ENCODE measurements at regions not wholly inside any gene's neighbourhood (a gene's known extent, or its start where the extent isn't known, plus 50 kb on each side); places are given as distances from the start of the nearest gene placed in this dataset.

DNA sequence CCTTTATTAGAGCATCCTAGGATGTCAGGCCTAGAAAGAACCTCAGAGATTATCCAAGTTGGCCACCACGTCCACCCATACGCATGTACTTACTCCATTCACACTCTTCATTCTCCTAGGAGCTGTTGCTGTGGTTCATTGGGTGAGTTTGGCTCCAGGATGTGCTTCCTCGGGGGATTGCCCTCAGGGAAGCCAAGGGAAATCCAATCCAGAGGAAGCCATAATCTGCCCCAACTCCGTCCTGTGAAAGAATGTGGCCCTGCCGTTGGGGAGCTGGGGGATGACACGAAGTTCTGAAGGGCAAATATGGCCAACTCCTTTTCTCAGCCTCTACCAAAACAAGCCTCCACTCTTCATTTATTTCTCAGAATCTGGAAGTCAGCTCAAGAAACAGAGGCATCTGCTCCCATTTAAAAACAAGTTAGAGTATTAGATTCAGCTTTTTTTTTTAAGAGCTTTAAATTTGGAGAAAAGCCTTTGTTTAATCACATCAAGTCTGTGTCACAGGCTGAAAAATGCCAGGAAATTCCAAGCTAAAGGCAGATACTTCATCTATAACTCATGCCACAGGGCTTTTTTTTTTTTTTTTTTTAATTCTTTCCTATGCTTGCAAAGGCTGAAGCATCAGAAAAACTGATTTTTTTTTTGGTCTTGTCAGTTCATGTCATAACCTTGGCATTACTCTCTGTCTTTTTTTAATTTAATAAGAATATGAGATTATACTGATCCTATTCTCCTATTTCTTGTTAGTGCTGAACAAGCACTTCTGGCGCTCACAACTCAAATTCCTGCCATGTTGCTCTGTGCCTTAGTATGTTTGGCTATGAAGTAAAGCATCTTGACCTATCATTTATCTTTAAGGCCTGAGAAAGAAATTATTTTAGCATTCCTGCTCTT, 480.9 kb upstream of the MARCKS start:
- H3K4me3 ChIP-seq = peak overlapping the region; percentile 30
- peak overlapping the region; percentile 35; the same call in 1 of the 2 replicates for H3K27ac ChIP-seq
- H3K36me3 ChIP-seq (ENCODE audit: insufficient read depth, low read length) = no peaks in the 10 kb centered on the region

DNA sequence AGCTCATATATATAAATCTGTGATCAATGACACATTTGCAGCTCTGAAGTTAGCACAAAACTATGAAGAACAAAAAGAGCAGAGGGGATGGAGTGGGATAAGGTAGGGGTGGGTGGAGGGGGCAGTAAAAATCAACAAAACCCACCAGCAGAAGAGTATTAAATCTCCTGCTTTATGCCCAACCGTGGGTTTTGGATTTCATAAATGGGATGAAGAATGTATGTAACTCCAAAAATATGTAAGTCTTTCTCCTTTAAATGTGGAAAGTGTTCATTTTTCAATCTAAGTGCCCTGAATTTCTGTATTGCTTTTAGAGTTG, 480.3 kb upstream of the MARCKS start:
- peak overlapping the region; percentile 30; the same call in 1 of the 2 replicates for H3K4me3 ChIP-seq
- H3K27ac ChIP-seq = peak overlapping the region; percentile 35; the same call in 1 of the 2 replicates
- H3K36me3 ChIP-seq (ENCODE audit: insufficient read depth, low read length) = no peaks in the 10 kb centered on the region
- DNase-seq (ENCODE audit: low read depth, low spot score) = no peak
- no peaks in the 10 kb centered on the region for H3K9me3 ChIP-seq (ENCODE audit: low read depth, low read length)
- H3K9ac ChIP-seq (ENCODE audit: insufficient read length) = no peak overlapping the region
- no peak for TF ChIP-seq POLR2AphosphoS5 (IDR thresholded peaks at IDR 0.05; ENCODE audit: borderline replicate concordance, low read depth, low read length)
- no peak for TF ChIP-seq FOXP2 (optimal IDR thresholded peaks at IDR 0.05; ENCODE audit: control extremely low read depth, extremely low read length, insufficient read depth)
- no peak for TF ChIP-seq EZH2 (IDR thresholded peaks at IDR 0.05)

More for the DNA sequence above, 480.9 kb upstream of the MARCKS start:
- H3K9me3 ChIP-seq (ENCODE audit: low read depth, low read length) = no peaks in the 10 kb centered on the region
- H3K9ac ChIP-seq (ENCODE audit: insufficient read length) = no peak overlapping the region
- TF ChIP-seq FOXP2 (optimal IDR thresholded peaks at IDR 0.05; ENCODE audit: control extremely low read depth, extremely low read length, insufficient read depth) = no peak
- TF ChIP-seq EZH2 (IDR thresholded peaks at IDR 0.05) = no peak
- TF ChIP-seq POLR2AphosphoS5 (IDR thresholded peaks at IDR 0.05; ENCODE audit: borderline replicate concordance, low read depth, low read length) = no peak
- peak; percentile 72 for DNase-seq (ENCODE audit: low read depth, low spot score)

DNA sequence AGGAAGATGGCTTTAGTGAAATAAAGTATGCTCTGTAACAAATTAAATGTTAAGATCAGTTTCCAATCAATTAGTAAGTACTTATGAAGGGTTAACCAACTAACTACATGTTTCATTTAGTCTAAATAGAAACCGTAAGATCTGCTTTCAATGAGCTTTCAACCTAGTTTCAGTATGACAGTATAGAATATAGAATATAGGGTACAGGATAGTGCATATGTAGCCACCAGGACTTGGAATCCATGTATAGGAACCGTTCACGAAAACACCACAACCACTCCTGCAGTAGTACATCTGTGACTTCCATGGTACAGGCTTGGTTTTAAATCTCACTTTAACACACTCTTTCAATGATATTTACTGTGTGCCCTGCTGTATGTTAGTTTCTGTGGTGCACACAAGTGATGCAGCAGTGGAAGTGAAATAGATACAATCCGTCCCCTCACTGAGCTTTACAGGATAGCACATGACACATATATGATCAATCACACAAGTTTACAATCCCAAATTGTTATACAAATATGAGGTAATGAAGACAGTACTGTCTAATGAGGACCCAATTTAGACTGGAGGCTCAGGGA, 479.7 kb upstream of the MARCKS start:
- no peak for DNase-seq (ENCODE audit: low read depth, low spot score)
- TF ChIP-seq FOXP2 (optimal IDR thresholded peaks at IDR 0.05; ENCODE audit: control extremely low read depth, extremely low read length, insufficient read depth) = no peak
- no peak for TF ChIP-seq EZH2 (IDR thresholded peaks at IDR 0.05)
- TF ChIP-seq POLR2AphosphoS5 (IDR thresholded peaks at IDR 0.05; ENCODE audit: borderline replicate concordance, low read depth, low read length) = no peak
- H3K27ac ChIP-seq = no peak overlapping the region
- no peaks in the 10 kb centered on the region for H3K36me3 ChIP-seq (ENCODE audit: insufficient read depth, low read length)
- no peak overlapping the region; the same call in 1 of the 2 replicates for H3K4me3 ChIP-seq
- no peaks in the 10 kb centered on the region for H3K9me3 ChIP-seq (ENCODE audit: low read depth, low read length)
- H3K9ac ChIP-seq (ENCODE audit: insufficient read length) = no peak overlapping the region

DNA sequence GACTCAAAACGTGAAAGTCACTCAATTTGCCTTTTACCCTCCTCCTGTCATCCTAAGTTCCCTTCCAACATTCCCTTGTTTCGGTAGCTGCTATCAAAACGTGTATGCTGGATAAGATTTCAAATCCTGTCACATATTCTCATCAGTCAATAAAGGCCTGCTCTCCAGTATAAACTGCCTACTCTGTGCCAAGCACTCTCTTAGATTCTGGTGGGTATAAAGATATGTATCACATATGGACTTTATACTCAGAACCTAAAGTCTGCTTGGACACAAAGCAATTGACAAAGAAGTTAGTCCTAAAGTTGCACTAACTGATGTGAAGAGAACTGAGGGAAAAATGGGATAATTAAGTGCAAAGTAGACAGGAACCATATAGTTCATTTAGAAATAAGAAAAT, 476.6 kb upstream of the MARCKS start:
- Histone ChIP-seq H3K27ac (no peak overlapping the region), H3K9me3 (ENCODE audit: low read depth, low read length) (no peaks in the 10 kb centered on the region), H3K36me3 (ENCODE audit: insufficient read depth, low read length) (no peaks in the 10 kb centered on the region), H3K4me3 (no peak overlapping the region), H3K9ac (ENCODE audit: insufficient read length) (no peak overlapping the region)
- TF ChIP-seq FOXP2 (optimal IDR thresholded peaks at IDR 0.05; ENCODE audit: control extremely low read depth, extremely low read length, insufficient read depth) (no peak), EZH2 (IDR thresholded peaks at IDR 0.05) (no peak), POLR2AphosphoS5 (IDR thresholded peaks at IDR 0.05; ENCODE audit: borderline replicate concordance, low read depth, low read length) (no peak)
- DNase-seq (ENCODE audit: low read depth, low spot score) = no peak

DNA sequence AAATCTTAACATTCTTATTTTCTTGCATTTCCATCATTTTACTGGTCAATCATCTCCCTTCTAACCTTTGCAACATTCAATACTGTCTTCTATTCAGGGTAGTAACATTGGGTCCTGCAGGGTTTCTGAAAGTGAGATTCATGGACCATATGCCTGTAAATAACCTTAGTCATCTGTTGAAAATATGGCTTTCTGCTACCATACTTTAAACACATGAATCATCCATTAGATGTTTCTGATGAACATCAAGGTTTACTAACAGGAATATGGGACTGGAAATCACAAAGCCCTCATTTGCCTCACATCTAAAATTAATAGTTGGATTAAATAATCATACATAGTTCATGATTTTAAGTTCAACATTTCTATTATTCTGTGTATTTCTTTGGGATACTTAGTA, 475.9 kb upstream of the MARCKS start:
- no peak overlapping the region for H3K27ac ChIP-seq
- TF ChIP-seq POLR2AphosphoS5 (IDR thresholded peaks at IDR 0.05; ENCODE audit: borderline replicate concordance, low read depth, low read length) (no peak), EZH2 (IDR thresholded peaks at IDR 0.05) (no peak), FOXP2 (optimal IDR thresholded peaks at IDR 0.05; ENCODE audit: control extremely low read depth, extremely low read length, insufficient read depth) (no peak)
- no peak for DNase-seq (ENCODE audit: low read depth, low spot score)
- no peak overlapping the region for H3K4me3 ChIP-seq
- no peaks in the 10 kb centered on the region for H3K9me3 ChIP-seq (ENCODE audit: low read depth, low read length)
- no peak overlapping the region for H3K9ac ChIP-seq (ENCODE audit: insufficient read length)
- H3K36me3 ChIP-seq (ENCODE audit: insufficient read depth, low read length) = no peaks in the 10 kb centered on the region

DNA sequence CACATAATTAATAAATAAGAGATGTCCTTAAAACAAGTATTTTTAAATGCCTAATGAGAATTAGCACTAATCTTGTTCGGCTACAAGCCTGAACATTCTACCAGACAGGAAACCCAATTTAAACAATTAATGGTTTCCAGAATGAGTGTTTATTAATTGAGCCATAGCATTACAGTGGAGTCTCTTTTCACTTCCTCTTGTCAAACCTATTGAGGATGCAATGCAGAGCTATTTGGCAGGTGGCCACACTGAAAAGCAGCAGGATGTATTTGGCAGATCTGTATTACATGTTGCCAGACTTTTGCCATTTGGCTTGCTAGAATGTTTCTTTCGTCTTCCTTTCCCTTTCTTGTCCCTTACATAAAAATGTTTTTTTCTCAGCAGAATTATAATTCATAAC, 475.2 kb upstream of the MARCKS start:
- DNase-seq (ENCODE audit: low read depth, low spot score) = peak; percentile 76
- Histone ChIP-seq H3K9me3 (ENCODE audit: low read depth, low read length) (no peaks in the 10 kb centered on the region), H3K27ac (no peak overlapping the region), H3K9ac (ENCODE audit: insufficient read length) (no peak overlapping the region), H3K4me3 (no peak overlapping the region; the same call in 1 of the 2 replicates), H3K36me3 (ENCODE audit: insufficient read depth, low read length) (no peaks in the 10 kb centered on the region)
- TF ChIP-seq FOXP2 (optimal IDR thresholded peaks at IDR 0.05; ENCODE audit: control extremely low read depth, extremely low read length, insufficient read depth) (peak; percentile 12), EZH2 (IDR thresholded peaks at IDR 0.05) (no peak), POLR2AphosphoS5 (IDR thresholded peaks at IDR 0.05; ENCODE audit: borderline replicate concordance, low read depth, low read length) (peak; percentile 40; the same call in 1 of the 2 replicates)

DNA sequence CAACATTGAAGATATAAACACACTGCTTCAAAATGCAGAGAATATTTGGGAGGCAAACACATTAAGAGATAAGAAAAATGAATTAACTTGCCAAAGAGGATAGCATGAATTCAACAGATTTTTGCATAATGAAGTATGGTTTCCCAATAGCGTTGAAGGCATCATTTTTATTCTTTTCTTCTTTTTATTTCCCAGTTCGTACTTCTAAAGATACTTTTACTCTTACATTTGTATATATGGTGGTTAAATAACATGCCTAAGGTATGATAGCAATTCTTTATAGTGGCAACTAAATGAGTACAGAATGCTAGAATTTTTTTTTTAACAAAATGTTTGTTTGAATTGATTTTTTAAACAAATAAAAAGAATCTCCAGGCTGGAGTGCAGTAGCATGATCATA, 473.4 kb upstream of the MARCKS start:
- TF ChIP-seq FOXP2 (optimal IDR thresholded peaks at IDR 0.05; ENCODE audit: control extremely low read depth, extremely low read length, insufficient read depth) (no peak), POLR2AphosphoS5 (IDR thresholded peaks at IDR 0.05; ENCODE audit: borderline replicate concordance, low read depth, low read length) (no peak), EZH2 (IDR thresholded peaks at IDR 0.05) (no peak)
- no peak overlapping the region for H3K9ac ChIP-seq (ENCODE audit: insufficient read length)
- H3K4me3 ChIP-seq = no peak overlapping the region
- no peak overlapping the region for H3K27ac ChIP-seq
- no peaks in the 10 kb centered on the region for H3K9me3 ChIP-seq (ENCODE audit: low read depth, low read length)
- H3K36me3 ChIP-seq (ENCODE audit: insufficient read depth, low read length) = no peaks in the 10 kb centered on the region
- no peak for DNase-seq (ENCODE audit: low read depth, low spot score)

DNA sequence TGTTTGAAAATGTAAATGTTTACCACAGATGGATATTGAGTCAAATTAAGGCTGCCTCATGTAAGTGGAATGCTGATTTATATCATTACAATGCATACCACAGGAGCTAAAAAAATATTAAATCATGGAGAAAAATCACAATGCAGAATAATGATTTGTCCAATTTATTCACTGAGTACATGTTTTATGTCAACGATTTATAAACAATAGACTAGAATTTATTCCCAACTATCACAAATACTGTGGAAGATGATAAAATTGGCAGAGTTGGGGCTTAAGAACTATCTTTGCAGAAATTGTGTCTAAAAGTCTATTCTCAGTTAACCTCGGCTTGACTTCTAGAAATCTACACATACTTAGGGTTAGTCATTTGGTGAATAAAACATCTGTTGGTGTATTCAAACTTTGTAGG, 472.1 kb upstream of the MARCKS start:
- DNase-seq (ENCODE audit: low read depth, low spot score) = no peak
- no peaks in the 10 kb centered on the region for H3K36me3 ChIP-seq (ENCODE audit: insufficient read depth, low read length)
- no peak for TF ChIP-seq EZH2 (IDR thresholded peaks at IDR 0.05)
- no peak for TF ChIP-seq POLR2AphosphoS5 (IDR thresholded peaks at IDR 0.05; ENCODE audit: borderline replicate concordance, low read depth, low read length)
- TF ChIP-seq FOXP2 (optimal IDR thresholded peaks at IDR 0.05; ENCODE audit: control extremely low read depth, extremely low read length, insufficient read depth) = no peak
- no peak overlapping the region for H3K4me3 ChIP-seq
- H3K9ac ChIP-seq (ENCODE audit: insufficient read length) = no peak overlapping the region
- H3K27ac ChIP-seq = no peak overlapping the region
- H3K9me3 ChIP-seq (ENCODE audit: low read depth, low read length) = no peaks in the 10 kb centered on the region

Measured in SK-N-MC (cell line).